Neural cell (in vitro differentiated cells): ENCODE measurements at regions not wholly inside any gene's neighbourhood (a gene's known extent, or its start where the extent isn't known, plus 50 kb on each side); places are given as distances from the start of the nearest gene placed in this dataset.

Experiments
- H2AFZ ChIP-seq: fragments of 200-600, 300-800 bp; sonication (generic), shearing (Covaris generic); 2 replicates; pipeline ENCODE4 v1.6.0; 2014; ENCODE audit warnings: low read depth, mild to moderate bottlenecking, antibody characterized with exemption, low read length, moderate library complexity
- H3F3A ChIP-seq: fragments of 200-600 bp; shearing (Covaris generic); 2 replicates; pipeline ENCODE4 v1.6.1; 2016; ENCODE audit warnings: mild to moderate bottlenecking, moderate library complexity, mixed read lengths, antibody characterized with exemption, low read length; ENCODE audit not compliant: insufficient read depth, poor library complexity, severe bottlenecking
- H3K27ac ChIP-seq: fragments of 200-600, 300-800 bp; sonication (generic), shearing (Covaris generic); 2 replicates; pipeline ENCODE4 v1.5.1; 2014; ENCODE audit warnings: mild to moderate bottlenecking, low read length, moderate library complexity
- H3K27me3 ChIP-seq: fragments of 300-800, 200-600 bp; sonication (generic), shearing (Covaris generic); 2 replicates; pipeline ENCODE4 v1.6.0; 2014; ENCODE audit warnings: mild to moderate bottlenecking, low read depth, low read length, moderate library complexity; ENCODE audit not compliant: insufficient read depth
- H3K36me3 ChIP-seq: fragments of 300-800, 200-600 bp; sonication (generic), shearing (Covaris generic); 2 replicates; pipeline ENCODE4 v1.5.1; 2014; ENCODE audit warnings: mild to moderate bottlenecking, antibody characterized with exemption, low read length, moderate library complexity; ENCODE audit not compliant: insufficient read depth
- H3K4me2 ChIP-seq: fragments of 300-800, 200-600 bp; sonication (generic), shearing (Covaris generic); 2 replicates; pipeline ENCODE4 v1.6.0; 2014; ENCODE audit warnings: mild to moderate bottlenecking, low read length
- H3K4me3 ChIP-seq: fragments of 300-800, 200-600 bp; sonication (generic), shearing (Covaris generic); 2 replicates; pipeline ENCODE4 v1.5.1; 2014; ENCODE audit warnings: mild to moderate bottlenecking, low read length, moderate library complexity
- H3K79me2 ChIP-seq: fragments of 200-600 bp; shearing (Covaris generic); replicated peaks from 2 replicates; pipeline ENCODE4 v1.6.0; 2014; ENCODE audit warnings: mild to moderate bottlenecking, low read length, moderate library complexity; ENCODE audit not compliant: insufficient read depth
- H3K9ac ChIP-seq: fragments of 300-800, 200-600 bp; sonication (generic), shearing (Covaris generic); 2 replicates; pipeline ENCODE4 v1.6.1; 2016; ENCODE audit warnings: mild to moderate bottlenecking, low read length, mixed read lengths
- H3K9me2 ChIP-seq: fragments of 200-600 bp; shearing (Covaris generic); 2 replicates; pipeline ENCODE4 v1.6.1; 2016; ENCODE audit warnings: mild to moderate bottlenecking, low read length, mixed read lengths; ENCODE audit not compliant: insufficient read depth
- H3K9me3 ChIP-seq: fragments of 200-600, 300-800 bp; sonication (generic), shearing (Covaris generic); 2 replicates; pipeline ENCODE4 v1.6.1; 2016; ENCODE audit warnings: mild to moderate bottlenecking, mixed run types, low read length, moderate library complexity, mixed read lengths
- H4K20me1 ChIP-seq: fragments of 200-600 bp; shearing (Covaris generic); 2 replicates; pipeline ENCODE4 v1.6.1; 2016; ENCODE audit warnings: mild to moderate bottlenecking, mixed run types; ENCODE audit not compliant: insufficient read depth
- CTCF ChIP-seq: fragments of 450-650 bp; IDR thresholded peaks from 2 replicates; pipeline ENCODE4 v1.5.1; 2014; ENCODE audit warnings: antibody characterized with exemption, mild to moderate bottlenecking, moderate library complexity; ENCODE audit not compliant: poor library complexity, severe bottlenecking
- EP300 ChIP-seq: fragments of 450-650 bp; conservative IDR thresholded peaks from 2 replicates; pipeline ENCODE4 v1.6.1; 2014; ENCODE audit warnings: antibody characterized with exemption, mild to moderate bottlenecking, moderate library complexity; ENCODE audit not compliant: poor library complexity, severe bottlenecking
- EZH2 ChIP-seq: fragments of 200-600, 300-800 bp; shearing (Covaris generic), sonication (generic); IDR thresholded peaks from 2 replicates; pipeline ENCODE4 v1.6.1; 2014; ENCODE audit warnings: antibody characterized with exemption, low read length, borderline replicate concordance, mild to moderate bottlenecking; ENCODE audit not compliant: insufficient read depth, poor library complexity, severe bottlenecking
- MXI1 ChIP-seq: fragments of 450-650 bp; conservative IDR thresholded peaks from 2 replicates; pipeline ENCODE4 v1.6.1; 2014; ENCODE audit warnings: antibody characterized with exemption, mild to moderate bottlenecking; ENCODE audit not compliant: poor library complexity, severe bottlenecking
- POLR2AphosphoS5 ChIP-seq: IDR thresholded peaks from 2 replicates; pipeline ENCODE4 v1.6.1; 2012
- RAD21 ChIP-seq: fragments of 450-650 bp; conservative IDR thresholded peaks from 2 replicates; pipeline ENCODE4 v1.6.1; 2014; ENCODE audit warnings: antibody characterized with exemption, mild to moderate bottlenecking, moderate library complexity
- SMC3 ChIP-seq: fragments of 450-650 bp; conservative IDR thresholded peaks from 2 replicates; pipeline ENCODE4 v1.6.1; 2014; ENCODE audit warnings: antibody characterized with exemption, mild to moderate bottlenecking, moderate library complexity; ENCODE audit not compliant: poor library complexity
- TAF1 ChIP-seq: IDR thresholded peaks from 2 replicates; pipeline ENCODE4 v1.6.1; 2012; ENCODE audit warnings: low read depth
- TF ChIP-seq, protein P1 (sequence below): IDR thresholded peaks from 2 replicates; pipeline ENCODE4 v1.6.1; 2012; ENCODE audit warnings: borderline replicate concordance

- no peaks in the 10 kb centered on the region for H3K9me3 ChIP-seq
- no peak for TF ChIP-seq EZH2
- TF ChIP-seq, protein P1, sequence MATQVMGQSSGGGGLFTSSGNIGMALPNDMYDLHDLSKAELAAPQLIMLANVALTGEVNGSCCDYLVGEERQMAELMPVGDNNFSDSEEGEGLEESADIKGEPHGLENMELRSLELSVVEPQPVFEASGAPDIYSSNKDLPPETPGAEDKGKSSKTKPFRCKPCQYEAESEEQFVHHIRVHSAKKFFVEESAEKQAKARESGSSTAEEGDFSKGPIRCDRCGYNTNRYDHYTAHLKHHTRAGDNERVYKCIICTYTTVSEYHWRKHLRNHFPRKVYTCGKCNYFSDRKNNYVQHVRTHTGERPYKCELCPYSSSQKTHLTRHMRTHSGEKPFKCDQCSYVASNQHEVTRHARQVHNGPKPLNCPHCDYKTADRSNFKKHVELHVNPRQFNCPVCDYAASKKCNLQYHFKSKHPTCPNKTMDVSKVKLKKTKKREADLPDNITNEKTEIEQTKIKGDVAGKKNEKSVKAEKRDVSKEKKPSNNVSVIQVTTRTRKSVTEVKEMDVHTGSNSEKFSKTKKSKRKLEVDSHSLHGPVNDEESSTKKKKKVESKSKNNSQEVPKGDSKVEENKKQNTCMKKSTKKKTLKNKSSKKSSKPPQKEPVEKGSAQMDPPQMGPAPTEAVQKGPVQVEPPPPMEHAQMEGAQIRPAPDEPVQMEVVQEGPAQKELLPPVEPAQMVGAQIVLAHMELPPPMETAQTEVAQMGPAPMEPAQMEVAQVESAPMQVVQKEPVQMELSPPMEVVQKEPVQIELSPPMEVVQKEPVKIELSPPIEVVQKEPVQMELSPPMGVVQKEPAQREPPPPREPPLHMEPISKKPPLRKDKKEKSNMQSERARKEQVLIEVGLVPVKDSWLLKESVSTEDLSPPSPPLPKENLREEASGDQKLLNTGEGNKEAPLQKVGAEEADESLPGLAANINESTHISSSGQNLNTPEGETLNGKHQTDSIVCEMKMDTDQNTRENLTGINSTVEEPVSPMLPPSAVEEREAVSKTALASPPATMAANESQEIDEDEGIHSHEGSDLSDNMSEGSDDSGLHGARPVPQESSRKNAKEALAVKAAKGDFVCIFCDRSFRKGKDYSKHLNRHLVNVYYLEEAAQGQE, result no peak
- TF ChIP-seq SMC3, result no peak
- TF ChIP-seq EP300, result no peak
- no peak for TF ChIP-seq RAD21
- TF ChIP-seq MXI1, result no peak
- TF ChIP-seq TAF1, result no peak
- no peak for TF ChIP-seq POLR2AphosphoS5
- no peak for TF ChIP-seq CTCF
- H3K9ac ChIP-seq, result no peak overlapping the region
- H3K79me2 ChIP-seq, result no peaks in the 10 kb centered on the region
- H3F3A ChIP-seq, result no peaks in the 10 kb centered on the region
- H2AFZ ChIP-seq, result no peak overlapping the region
- H3K9me2 ChIP-seq, result no peaks in the 10 kb centered on the region
- H3K36me3 ChIP-seq, result no peaks in the 10 kb centered on the region
- no peak overlapping the region for H3K27ac ChIP-seq
- H3K27me3 ChIP-seq, result no peaks in the 10 kb centered on the region
- H3K4me2 ChIP-seq, result no peak overlapping the region
- H3K4me3 ChIP-seq, result no peak overlapping the region
- no peaks in the 10 kb centered on the region for H4K20me1 ChIP-seq
Measured at GRCh38 chr13:76684336-76684735, 201.9 kb downstream of the KCTD12 start.

GRCh38 chr13:76683854-76684253 is 202.4 kb downstream of the KCTD12 start:
- H3K27me3 ChIP-seq, result no peaks in the 10 kb centered on the region
- TF ChIP-seq MXI1 (no peak), POLR2AphosphoS5 (no peak), SMC3 (no peak), CTCF (no peak), EP300 (no peak), RAD21 (no peak), EZH2 (no peak), TAF1 (no peak)
- TF ChIP-seq, protein P1, result no peak
- no peak overlapping the region for H3K27ac ChIP-seq
- no peak overlapping the region for H3K9ac ChIP-seq
- H4K20me1 ChIP-seq, result no peaks in the 10 kb centered on the region
- H3K9me2 ChIP-seq, result no peaks in the 10 kb centered on the region
- no peaks in the 10 kb centered on the region for H3F3A ChIP-seq
- no peaks in the 10 kb centered on the region for H3K9me3 ChIP-seq
- H2AFZ ChIP-seq, result no peak overlapping the region
- no peaks in the 10 kb centered on the region for H3K79me2 ChIP-seq
- no peak overlapping the region for H3K4me2 ChIP-seq
- no peaks in the 10 kb centered on the region for H3K36me3 ChIP-seq
- no peak overlapping the region for H3K4me3 ChIP-seq
